Coronary artery (tissue), 2 donors: ENCODE measurements at regions not wholly inside any gene's neighbourhood (a gene's known extent, or its start where the extent isn't known, plus 50 kb on each side); places are given as distances from the start of the nearest gene placed in this dataset.

Experiments
- DNase-seq: peaks from one replicate; pipeline ENCODE4 v3.0.0-alpha.2; 2017; ENCODE audit warnings: low spot score
- H3K27ac ChIP-seq, 2 donors: fragments of 200-600 bp; sonication (generic); one replicate each; pipeline ENCODE4 v1.5.1; 2016 to 2019
- H3K4me3 ChIP-seq: fragments of 200-600 bp; sonication (generic); 2 replicates; pipeline ENCODE4 v1.5.1; 2016; ENCODE audit warnings: mild to moderate bottlenecking, moderate library complexity
- TF ChIP-seq, protein P1 (sequence below): fragments of 200-600 bp; sonication (generic); IDR thresholded peaks from one replicate; pipeline ENCODE4 v1.5.1; 2019; ENCODE audit warnings: antibody characterized with exemption

DNA sequence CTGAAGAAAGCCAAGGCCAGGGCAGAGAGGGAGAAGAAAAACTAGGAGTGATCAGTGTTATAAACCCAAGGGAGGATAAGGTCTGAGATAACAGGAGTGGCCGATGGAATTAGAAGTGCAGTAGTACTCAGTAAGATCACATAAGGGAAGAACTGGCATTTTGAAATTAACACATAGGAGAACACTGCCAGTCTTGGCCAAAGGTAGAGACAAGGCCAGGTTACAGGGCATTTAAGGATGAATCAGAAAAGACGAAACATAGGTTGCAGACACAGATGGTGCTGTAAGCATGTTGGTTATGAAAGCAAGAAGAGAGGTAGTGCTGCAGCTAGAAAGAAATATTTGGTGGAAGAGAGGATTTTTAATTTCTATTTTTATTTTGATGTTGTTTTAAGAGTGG lies 278.9 kb upstream of the SNX7 start:
- TF ChIP-seq, protein P1, sequence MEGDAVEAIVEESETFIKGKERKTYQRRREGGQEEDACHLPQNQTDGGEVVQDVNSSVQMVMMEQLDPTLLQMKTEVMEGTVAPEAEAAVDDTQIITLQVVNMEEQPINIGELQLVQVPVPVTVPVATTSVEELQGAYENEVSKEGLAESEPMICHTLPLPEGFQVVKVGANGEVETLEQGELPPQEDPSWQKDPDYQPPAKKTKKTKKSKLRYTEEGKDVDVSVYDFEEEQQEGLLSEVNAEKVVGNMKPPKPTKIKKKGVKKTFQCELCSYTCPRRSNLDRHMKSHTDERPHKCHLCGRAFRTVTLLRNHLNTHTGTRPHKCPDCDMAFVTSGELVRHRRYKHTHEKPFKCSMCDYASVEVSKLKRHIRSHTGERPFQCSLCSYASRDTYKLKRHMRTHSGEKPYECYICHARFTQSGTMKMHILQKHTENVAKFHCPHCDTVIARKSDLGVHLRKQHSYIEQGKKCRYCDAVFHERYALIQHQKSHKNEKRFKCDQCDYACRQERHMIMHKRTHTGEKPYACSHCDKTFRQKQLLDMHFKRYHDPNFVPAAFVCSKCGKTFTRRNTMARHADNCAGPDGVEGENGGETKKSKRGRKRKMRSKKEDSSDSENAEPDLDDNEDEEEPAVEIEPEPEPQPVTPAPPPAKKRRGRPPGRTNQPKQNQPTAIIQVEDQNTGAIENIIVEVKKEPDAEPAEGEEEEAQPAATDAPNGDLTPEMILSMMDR = no peak
- Histone ChIP-seq H3K4me3 (no peak overlapping the region), H3K27ac (no peak overlapping the region)
- no peak for DNase-seq

DNA sequence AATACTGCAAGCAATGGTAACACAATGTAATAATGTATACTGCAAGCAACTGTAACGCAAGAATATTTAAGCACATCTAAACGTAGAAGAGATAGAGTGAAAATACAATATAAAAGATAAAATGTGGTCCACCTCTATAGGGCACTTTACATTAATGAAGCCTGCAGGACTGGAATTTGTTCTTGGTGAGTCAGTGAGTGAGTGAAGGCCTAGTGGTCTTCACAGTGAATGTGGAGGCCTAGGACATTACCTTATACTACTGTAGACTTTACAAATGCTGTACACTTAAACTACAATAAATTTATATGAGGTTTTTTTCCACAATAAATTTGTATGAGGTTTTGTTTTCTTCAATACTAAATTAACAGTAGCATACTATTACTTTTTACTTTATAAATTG lies 287.4 kb upstream of the SNX7 start:
- Histone ChIP-seq H3K4me3 (no peak overlapping the region), H3K27ac (no peak overlapping the region)
- no peak for DNase-seq
- TF ChIP-seq, protein P1 = no peak

DNA sequence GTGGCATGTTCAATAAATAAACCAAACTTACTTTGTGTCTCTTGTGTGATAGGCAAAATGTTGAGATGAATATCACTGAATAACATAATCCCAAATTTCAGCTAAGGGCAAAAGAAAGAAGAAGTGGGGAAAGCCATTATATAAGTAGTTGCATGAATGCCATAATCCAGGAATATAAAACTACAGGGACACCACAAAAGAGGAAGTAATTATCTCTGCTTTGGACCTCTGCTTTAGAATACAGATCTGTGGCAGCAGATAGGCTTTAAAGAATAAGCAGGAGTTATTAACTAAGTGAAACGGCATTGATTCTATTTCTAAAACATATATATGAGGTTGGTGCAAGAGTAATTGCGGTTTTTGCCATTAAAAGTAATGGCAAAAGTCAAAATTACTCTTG lies 288.5 kb upstream of the SNX7 start:
- no peak for DNase-seq
- TF ChIP-seq, protein P1 = no peak
- Histone ChIP-seq H3K27ac (no peak overlapping the region), H3K4me3 (no peak overlapping the region)

- no peak overlapping the region for H3K4me3 ChIP-seq
- TF ChIP-seq, protein P1 = no peak
- no peak overlapping the region for H3K27ac ChIP-seq
- no peak for DNase-seq
Observed at GRCh38 chr1:98371764-98372163, 289.8 kb upstream of the SNX7 start.

DNA sequence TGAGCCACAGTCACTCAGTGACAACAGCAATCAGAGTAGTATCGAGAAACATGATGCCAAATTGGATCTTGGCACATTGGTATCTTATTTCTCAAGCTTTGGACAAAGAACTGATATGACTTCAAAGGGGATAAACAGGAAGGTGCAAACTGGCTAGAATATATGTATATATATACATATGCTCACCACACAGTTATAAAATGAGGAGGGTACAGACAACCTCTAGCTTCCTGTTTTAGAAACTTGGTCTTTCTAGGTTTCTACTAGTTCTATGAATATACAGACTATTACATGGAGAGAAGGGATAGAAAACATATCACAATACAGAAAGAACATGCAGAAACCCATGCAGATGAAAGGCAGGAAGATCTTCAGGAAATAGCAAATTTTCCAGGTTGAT lies 292.1 kb upstream of the SNX7 start:
- Histone ChIP-seq H3K27ac (no peak overlapping the region), H3K4me3 (no peak overlapping the region)
- TF ChIP-seq, protein P1 = no peak
- DNase-seq = no peak

GRCh38 chr1:98368995-98369394 lies 292.5 kb upstream of the SNX7 start:
- Histone ChIP-seq H3K27ac (no peak overlapping the region), H3K4me3 (no peak overlapping the region)
- TF ChIP-seq, protein P1 = no peak
- DNase-seq = no peak

DNA sequence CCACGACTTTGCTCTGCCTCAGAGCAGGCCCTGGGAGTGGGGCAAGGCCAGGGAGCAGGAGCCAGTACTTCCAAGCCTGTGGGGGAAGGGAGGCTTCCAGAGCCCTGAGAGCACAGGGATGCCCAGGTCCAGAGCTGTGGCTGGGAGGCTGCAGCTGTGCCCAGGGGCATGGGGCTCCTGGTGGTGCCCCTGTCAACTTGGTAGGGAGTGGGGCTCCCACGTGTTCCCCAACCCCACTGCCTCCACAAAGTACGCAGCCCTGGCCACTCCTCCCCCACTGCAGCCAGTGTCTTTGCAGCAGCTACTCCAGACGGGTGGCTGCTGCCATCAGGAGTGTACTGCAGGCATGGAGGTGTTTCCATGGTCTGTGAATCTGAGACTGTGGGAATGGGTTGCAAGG lies 294.1 kb upstream of the SNX7 start:
- TF ChIP-seq, protein P1 = no peak
- DNase-seq = no peak
- Histone ChIP-seq H3K4me3 (no peak overlapping the region), H3K27ac (no peak overlapping the region)
